Neuronal stem cell (in vitro differentiated cells): ENCODE measurements at regions not wholly inside any gene's neighbourhood (a gene's known extent, or its start where the extent isn't known, plus 50 kb on each side); places are given as distances from the start of the nearest gene placed in this dataset.

Experiments
- DNase-seq: peaks from one replicate; pipeline ENCODE4 v3.0.0-alpha.2; 2013; ENCODE audit warnings: low spot score
- H2AFZ ChIP-seq: one replicate; pipeline ENCODE4 v1.6.1; 2013; ENCODE audit warnings: mild to moderate bottlenecking, low read length, inconsistent platforms
- H2AK5ac ChIP-seq: 2 replicates; pipeline ENCODE4 v1.6.1; 2013; ENCODE audit warnings: low read depth, mild to moderate bottlenecking, inconsistent platforms, low read length, moderate library complexity, mixed read lengths
- H2BK120ac ChIP-seq: 2 replicates; pipeline ENCODE4 v1.6.1; 2013; ENCODE audit warnings: low read depth, mild to moderate bottlenecking, inconsistent platforms, low read length, moderate library complexity, mixed read lengths
- H2BK12ac ChIP-seq: one replicate; pipeline ENCODE4 v1.6.1; 2013; ENCODE audit warnings: low read length, inconsistent platforms
- H2BK15ac ChIP-seq: 2 replicates; pipeline ENCODE4 v1.6.1; 2013; ENCODE audit warnings: mild to moderate bottlenecking, low read length, inconsistent platforms, mixed read lengths
- H2BK5ac ChIP-seq: one replicate; pipeline ENCODE4 v1.6.1; 2013; ENCODE audit warnings: inconsistent platforms, mild to moderate bottlenecking, low read length, moderate library complexity
- H3K14ac ChIP-seq: one replicate; pipeline ENCODE4 v1.6.1; 2013; ENCODE audit warnings: low read length, inconsistent platforms
- H3K18ac ChIP-seq: 2 replicates; pipeline ENCODE4 v1.6.1; 2013; ENCODE audit warnings: low read length, inconsistent platforms
- H3K23ac ChIP-seq: 2 replicates; pipeline ENCODE4 v1.6.1; 2013; ENCODE audit warnings: low read depth, mild to moderate bottlenecking, mixed read lengths, low read length, inconsistent platforms; ENCODE audit not compliant: poor library complexity
- H3K27ac ChIP-seq: replicated peaks from 3 replicates; pipeline ENCODE4 v1.5.1; 2013; ENCODE audit warnings: low read length, inconsistent platforms
- H3K27me3 ChIP-seq, 3 experiments: 2 replicates each; pipeline ENCODE4 v1.6.1; 2013; ENCODE audit warnings: low read length in 3 of 3, mild to moderate bottlenecking in 2 of 3, inconsistent platforms in 1 of 3, low read depth in 1 of 3, mixed read lengths in 1 of 3, moderate library complexity in 1 of 3; ENCODE audit not compliant: control insufficient read depth in 3 of 3, insufficient read depth in 3 of 3
- H3K36me3 ChIP-seq, 2 donors: replicated peaks in 1 of 2; 2 replicates each; pipeline ENCODE4 v1.6.1; 2013; ENCODE audit warnings: low read length in 2 of 2; ENCODE audit not compliant: control insufficient read depth in 2 of 2, insufficient read depth in 2 of 2
- H3K4ac ChIP-seq: 2 replicates; pipeline ENCODE4 v1.6.1; 2013; ENCODE audit warnings: inconsistent platforms, mild to moderate bottlenecking, low read length, moderate library complexity
- H3K4me1 ChIP-seq, 2 donors: 1 replicate in 1 of 2; 2 replicates in 1 of 2; pipeline ENCODE4 v1.6.1; 2013; ENCODE audit warnings: low read length in 2 of 2, low read depth in 1 of 2; ENCODE audit not compliant: control insufficient read depth in 2 of 2, insufficient read depth in 1 of 2
- H3K4me2 ChIP-seq: one replicate; pipeline ENCODE4 v1.6.1; 2013; ENCODE audit warnings: mild to moderate bottlenecking, low read length, inconsistent platforms; ENCODE audit not compliant: insufficient read depth, poor library complexity, severe bottlenecking
- H3K4me3 ChIP-seq, 2 donors: 2 replicates each; pipeline ENCODE4 v1.5.1; 2013; ENCODE audit warnings: low read length in 2 of 2, mild to moderate bottlenecking in 2 of 2, inconsistent platforms in 1 of 2, moderate library complexity in 1 of 2
- H3K79me1 ChIP-seq: one replicate; pipeline ENCODE4 v1.6.1; 2013; ENCODE audit warnings: low read depth, mild to moderate bottlenecking, inconsistent platforms, low read length, moderate library complexity
- H3K9ac ChIP-seq: one replicate; pipeline ENCODE4 v1.6.1; 2013; ENCODE audit warnings: mild to moderate bottlenecking, low read depth, low read length, inconsistent platforms; ENCODE audit not compliant: poor library complexity
- H3K9me3 ChIP-seq, 2 donors: replicated peaks in 1 of 2; 2 replicates each; pipeline versions ENCODE3 to v1.6.1; 2013; ENCODE audit warnings: low read length in 2 of 2, mild to moderate bottlenecking in 2 of 2, inconsistent platforms in 1 of 2, low read depth in 1 of 2, mixed read lengths in 1 of 2, moderate library complexity in 1 of 2; ENCODE audit not compliant: control insufficient read depth in 2 of 2, insufficient read depth in 1 of 2
- H4K8ac ChIP-seq: one replicate; pipeline ENCODE4 v1.6.1; 2013; ENCODE audit warnings: low read depth, mild to moderate bottlenecking, inconsistent platforms, low read length, moderate library complexity
- H4K91ac ChIP-seq: one replicate; pipeline ENCODE4 v1.6.1; 2013; ENCODE audit warnings: low read length, low read depth, mild to moderate bottlenecking, inconsistent platforms; ENCODE audit not compliant: poor library complexity
- WGBS, 2 donors: extraction: QIAGEN DNeasy Blood & Tissue Kit; methylation state at CpG; one replicate each; pipeline ENCODE4 v1.1.7; 2013; ENCODE audit warnings: missing lambda C conversion rate in 2 of 2, mixed read lengths in 1 of 2; ENCODE audit not compliant: insufficient read length in 2 of 2, insufficient replicate concordance in 1 of 2; ENCODE audit errors: extremely low coverage in 2 of 2; 5-methylcytosine and 5-hydroxymethylcytosine counted together

- Histone ChIP-seq H3K4ac (no peak overlapping the region), H2BK5ac (no peak overlapping the region), H2BK12ac (no peak overlapping the region), H3K14ac (no peak overlapping the region), H3K27me3 (no peaks in the 10 kb centered on the region), H3K27ac (no peak overlapping the region), H2BK120ac (no peak overlapping the region), H3K9me3 (no peaks in the 10 kb centered on the region), H2BK15ac (no peak overlapping the region), H3K18ac (no peak overlapping the region), H3K9ac (no peak overlapping the region), H2AFZ (no peak overlapping the region), H2AK5ac (no peak overlapping the region), H3K36me3 (no peaks in the 10 kb centered on the region), H3K23ac (no peak overlapping the region), H4K8ac (no peak overlapping the region), H4K91ac (no peak overlapping the region), H3K79me1 (no peaks in the 10 kb centered on the region), H3K4me3 (no peak overlapping the region), H3K4me1 (no peaks in the 10 kb centered on the region), H3K4me2 (no peak overlapping the region)
- WGBS, 2 donors, result no CpG with 5 or more reads among the region's 2 CpGs
- DNase-seq, result no peak
Measured at GRCh38 chr9:28668158-28668557, 1094.9 kb upstream of the C9orf72 start.

GRCh38 chr9:28671000-28671399 is 1097.7 kb upstream of the C9orf72 start:
- H3K9ac ChIP-seq, result no peak overlapping the region

GRCh38 chr9:28678097-28678496 is 1104.8 kb upstream of the C9orf72 start:
- no peaks in the 10 kb centered on the region for H3K36me3 ChIP-seq
- no peaks in the 10 kb centered on the region for H3K4me1 ChIP-seq
- H2BK15ac ChIP-seq, result no peak overlapping the region
- H3K4me3 ChIP-seq, result no peak overlapping the region
- H3K79me1 ChIP-seq, result no peaks in the 10 kb centered on the region
- H3K27me3 ChIP-seq, result no peaks in the 10 kb centered on the region
- no peak overlapping the region for H3K4ac ChIP-seq
- no CpG with 5 or more reads among the region's 2 CpGs for WGBS, 2 donors
- H2BK120ac ChIP-seq, result no peak overlapping the region
- no peak overlapping the region for H3K27ac ChIP-seq
- no peak overlapping the region for H4K91ac ChIP-seq
- no peak overlapping the region for H3K18ac ChIP-seq
- H3K23ac ChIP-seq, result no peak overlapping the region
- no peak overlapping the region for H4K8ac ChIP-seq
- no peak overlapping the region for H2BK12ac ChIP-seq
- H3K9ac ChIP-seq, result no peak overlapping the region
- no peak overlapping the region for H3K4me2 ChIP-seq
- H3K14ac ChIP-seq, result no peak overlapping the region
- no peak overlapping the region for H2BK5ac ChIP-seq
- no peak for DNase-seq
- no peak overlapping the region for H2AK5ac ChIP-seq
- H3K9me3 ChIP-seq, result no peaks in the 10 kb centered on the region
- H2AFZ ChIP-seq, result no peak overlapping the region

More at GRCh38 chr9:28671000-28671399, 1097.7 kb upstream of the C9orf72 start:
- no peak overlapping the region for H3K4me3 ChIP-seq
- H3K79me1 ChIP-seq, result no peaks in the 10 kb centered on the region
- H3K14ac ChIP-seq, result no peak overlapping the region
- H2BK12ac ChIP-seq, result no peak overlapping the region
- no peak overlapping the region for H3K18ac ChIP-seq
- no peak overlapping the region for H2BK5ac ChIP-seq
- no peak overlapping the region for H2AK5ac ChIP-seq
- H2BK120ac ChIP-seq, result no peak overlapping the region
- H2AFZ ChIP-seq, result no peak overlapping the region
- H4K91ac ChIP-seq, result no peak overlapping the region
- H3K4me2 ChIP-seq, result no peak overlapping the region
- no peak overlapping the region for H4K8ac ChIP-seq
- DNase-seq, result no peak
- H3K27me3 ChIP-seq, result no peaks in the 10 kb centered on the region
- H3K23ac ChIP-seq, result no peak overlapping the region
- no peaks in the 10 kb centered on the region for H3K9me3 ChIP-seq
- no peaks in the 10 kb centered on the region for H3K4me1 ChIP-seq
- no peak overlapping the region for H3K27ac ChIP-seq
- no peak overlapping the region for H2BK15ac ChIP-seq
- no CpG with 5 or more reads among the region's 3 CpGs for WGBS, 2 donors
- H3K36me3 ChIP-seq, result no peaks in the 10 kb centered on the region
- H3K4ac ChIP-seq, result no peak overlapping the region

- Histone ChIP-seq H3K27me3 (no peaks in the 10 kb centered on the region), H3K23ac (no peak overlapping the region), H3K36me3 (no peaks in the 10 kb centered on the region), H3K79me1 (no peaks in the 10 kb centered on the region), H4K91ac (no peak overlapping the region), H3K4ac (no peak overlapping the region), H3K4me3 (no peak overlapping the region), H3K9me3 (no peaks in the 10 kb centered on the region), H2AK5ac (no peak overlapping the region), H3K18ac (no peak overlapping the region), H3K4me2 (no peak overlapping the region), H3K4me1 (peaks cover 0 to 4% of the 10 kb centered on the region in 2 donors), H2AFZ (no peak overlapping the region), H2BK15ac (no peak overlapping the region), H2BK5ac (no peak overlapping the region), H4K8ac (no peak overlapping the region), H3K14ac (no peak overlapping the region), H3K27ac (no peak overlapping the region), H2BK12ac (no peak overlapping the region), H2BK120ac (no peak overlapping the region), H3K9ac (no peak overlapping the region)
- no peak for DNase-seq
- WGBS, 2 donors, result no CpG with 5 or more reads among the region's 1 CpG
Measured at GRCh38 chr9:28688172-28688571, 1114.9 kb upstream of the C9orf72 start.
